KBM-7 (cell line): ENCODE measurements at regions not wholly inside any gene's neighbourhood (a gene's known extent, or its start where the extent isn't known, plus 50 kb on each side); places are given as distances from the start of the nearest gene placed in this dataset.

Source experiments
- DNase-seq: peaks from one replicate; pipeline ENCODE4 v3.0.0-alpha.2; 2015
- in situ Hi-C: fragments of 300-500 bp; cut with MboI; formaldehyde crosslinking; loops from 2 replicates; pipeline ENCODE4 v1.14.3; 2020; ENCODE audit warnings: low sequenced_read_pairs, low pct_unique_long_range_greater_than_20kb, mixed read lengths

DNA sequence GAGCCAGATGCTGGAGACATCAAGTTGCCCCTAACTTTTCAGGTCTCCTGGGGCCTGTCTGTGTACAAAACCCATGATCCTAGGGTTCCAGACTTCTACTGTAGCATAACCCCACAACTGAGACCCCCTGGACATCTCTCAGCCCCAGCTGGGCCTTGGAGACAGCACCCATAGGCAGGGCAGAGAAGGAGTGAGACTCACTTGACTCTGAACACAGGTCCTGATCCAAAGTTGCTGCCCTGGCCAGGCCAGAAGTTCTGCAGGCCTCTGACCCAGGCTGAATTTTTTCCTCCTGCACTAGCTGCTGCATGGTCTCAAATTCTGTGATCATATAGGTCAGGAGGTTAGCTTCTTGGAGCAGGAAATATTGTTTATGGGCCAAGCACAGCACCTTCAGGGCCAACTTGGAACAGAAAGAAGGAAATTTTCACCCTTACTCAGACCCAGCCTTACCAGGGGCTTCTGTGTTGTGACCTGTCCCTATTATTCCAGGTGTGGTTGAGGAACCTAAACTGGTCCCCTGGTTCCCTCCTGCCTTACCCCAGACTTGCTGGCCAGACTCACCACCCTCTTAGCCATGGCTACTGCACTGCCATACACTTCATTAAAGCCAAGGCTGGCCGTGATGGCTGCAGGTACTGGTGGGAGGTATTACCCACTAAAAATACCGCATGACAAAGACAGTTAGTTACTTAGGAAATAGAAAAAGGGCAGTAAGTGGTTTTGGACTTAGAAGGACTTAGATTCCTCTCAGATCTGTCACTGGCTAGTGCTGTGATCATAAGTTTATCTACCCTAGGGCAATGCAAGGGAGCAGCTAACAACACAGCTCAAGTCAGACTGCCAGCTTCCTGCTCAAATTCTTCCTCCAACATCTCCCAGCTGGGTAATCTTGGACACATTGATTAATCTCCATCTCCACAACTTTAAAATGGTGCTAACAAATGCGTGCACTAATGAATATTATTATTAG lies 2180.1 kb downstream of the TP53TG3F start:
- in situ Hi-C loops = no loop called here
- no peak for DNase-seq

DNA sequence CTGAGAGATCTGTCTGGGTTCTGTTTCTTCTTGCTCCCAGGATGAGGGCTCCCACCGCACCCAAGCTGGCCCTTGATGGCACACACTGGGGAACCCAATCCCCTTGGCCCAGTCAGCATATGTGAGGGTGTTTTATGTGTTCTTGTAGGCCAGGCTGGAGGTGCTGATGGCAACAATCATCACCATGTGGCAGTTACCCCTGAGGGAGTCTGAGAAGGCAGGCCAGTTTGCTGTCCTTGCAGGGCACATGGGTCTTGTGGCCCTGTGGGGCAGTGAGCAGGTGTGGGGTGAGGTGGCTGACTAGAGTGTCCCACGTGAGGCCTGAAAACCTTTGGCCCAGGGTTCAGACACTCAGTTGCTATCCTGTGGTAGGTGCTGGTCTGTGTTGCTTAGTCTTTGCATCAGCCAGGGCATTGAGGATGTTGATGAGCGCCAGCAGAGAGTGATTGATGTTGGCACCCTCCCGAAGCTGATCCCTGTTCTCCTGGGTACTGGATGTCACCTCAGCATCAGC lies 2183.0 kb downstream of the TP53TG3F start:
- in situ Hi-C loops = no loop called here
- no peak for DNase-seq

DNA sequence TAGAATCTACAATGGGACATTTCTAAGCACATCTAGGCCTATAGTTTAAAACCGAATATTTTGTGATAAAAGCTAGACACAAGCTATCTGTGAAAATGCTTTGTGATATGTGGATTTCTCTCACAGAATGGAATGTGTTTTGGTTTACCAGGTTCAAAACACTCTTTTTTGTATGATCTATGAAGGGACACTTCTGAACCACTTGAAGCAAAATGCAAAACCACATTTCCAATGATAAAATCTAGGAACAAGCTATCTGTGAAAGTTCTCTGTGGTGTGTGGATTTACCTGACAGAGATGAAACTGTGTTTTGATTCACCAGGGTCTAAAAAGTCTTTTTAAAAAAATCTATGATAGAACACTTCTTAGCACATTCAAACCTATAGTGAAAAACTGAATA lies 2192.4 kb downstream of the TP53TG3F start:
- in situ Hi-C loops = no loop called here
- no peak for DNase-seq

DNA sequence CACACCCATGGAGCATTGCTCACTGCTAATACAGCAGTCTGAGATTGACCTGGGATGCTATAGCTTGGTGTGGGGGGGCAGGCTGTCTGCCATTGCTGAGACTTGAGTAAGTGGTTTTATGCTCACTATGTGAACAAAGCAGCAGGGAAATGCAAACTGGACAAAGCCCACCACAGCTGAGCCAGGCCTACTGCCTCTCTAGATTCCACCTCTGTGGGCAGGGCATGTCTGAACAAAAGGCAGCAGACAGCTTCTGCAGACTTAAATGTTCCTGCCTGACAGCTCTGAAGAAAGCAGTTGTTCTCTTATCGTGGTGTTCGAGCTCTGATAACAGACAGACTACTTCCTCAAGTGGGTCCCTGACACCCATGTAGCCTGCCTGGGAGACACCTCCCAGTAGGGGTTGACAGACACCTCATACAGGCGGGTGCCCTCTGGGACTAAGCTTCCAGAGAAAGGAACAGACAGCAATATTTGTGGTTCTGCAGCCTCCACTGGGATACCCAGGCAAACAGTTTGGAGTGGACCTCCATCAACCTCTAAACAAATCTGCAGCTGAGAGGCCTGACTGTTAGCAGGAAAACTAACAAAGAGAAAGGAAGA lies 2204.8 kb downstream of the TP53TG3F start:
- DNase-seq = no peak

DNA sequence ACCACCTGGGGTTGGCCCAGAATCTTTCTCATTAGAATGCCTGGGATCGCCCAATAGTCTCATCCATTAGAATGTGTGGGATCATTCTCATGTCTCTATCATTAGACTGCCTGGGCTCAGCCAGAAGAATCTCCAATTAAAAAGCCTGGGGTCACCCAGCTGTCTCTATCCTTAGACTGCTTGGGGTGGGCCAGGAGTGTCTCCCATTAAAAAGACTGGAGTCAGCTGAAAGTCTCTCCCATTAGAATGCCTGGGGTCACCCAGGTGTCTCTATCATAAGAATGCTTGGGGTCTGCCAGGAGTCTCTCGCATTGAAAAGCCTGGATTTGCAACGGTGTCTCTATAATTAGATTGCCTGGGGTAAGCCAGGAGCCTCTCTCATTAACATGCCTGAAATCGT lies 2225.7 kb downstream of the TP53TG3F start:
- in situ Hi-C loops = no loop called here

More for the DNA sequence above, 2204.8 kb downstream of the TP53TG3F start:
- in situ Hi-C loops = no loop called here

DNA sequence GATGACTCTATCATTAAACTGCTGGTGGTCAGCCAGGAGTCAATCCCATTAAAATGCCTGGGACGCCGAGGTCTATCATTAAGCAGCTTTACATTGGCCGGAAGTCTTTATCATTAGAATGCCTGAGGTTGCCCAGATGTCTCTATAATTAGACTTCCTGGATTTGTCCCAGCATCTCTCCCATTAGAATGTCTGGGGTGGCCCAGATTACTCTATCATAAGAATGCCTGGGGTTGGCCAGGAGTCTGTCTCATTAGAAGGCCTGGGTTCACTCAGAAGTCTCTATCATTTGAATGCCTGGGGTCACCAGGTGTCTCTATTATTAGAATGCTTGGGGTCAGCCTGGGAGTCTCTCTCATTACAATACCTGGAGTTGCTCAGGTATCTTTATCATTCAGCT lies 2227.2 kb downstream of the TP53TG3F start:
- in situ Hi-C loops = no loop called here
- no peak for DNase-seq

More for the DNA sequence above, 2225.7 kb downstream of the TP53TG3F start:
- no peak for DNase-seq

DNA sequence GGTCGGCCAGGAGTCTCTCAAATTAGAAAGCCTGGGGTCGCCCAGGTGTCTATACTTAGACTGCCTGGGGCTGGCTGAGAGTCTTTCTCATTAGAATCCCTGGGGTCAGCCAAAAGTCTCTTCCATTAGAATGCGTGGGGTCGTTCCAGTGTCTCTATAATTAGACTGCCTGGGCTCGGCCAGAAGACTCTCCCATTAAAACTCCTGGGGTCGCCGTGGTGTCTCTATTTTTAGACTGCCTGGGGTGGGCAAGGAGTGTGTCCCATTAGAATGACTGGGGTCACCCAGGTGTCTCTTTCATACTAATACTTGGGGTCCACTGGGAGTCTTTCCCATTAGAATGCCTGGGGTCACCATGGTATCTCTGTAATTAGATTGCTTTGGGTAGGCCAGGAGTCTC lies 2227.7 kb downstream of the TP53TG3F start:
- DNase-seq = no peak
- in situ Hi-C loops = no loop called here

DNA sequence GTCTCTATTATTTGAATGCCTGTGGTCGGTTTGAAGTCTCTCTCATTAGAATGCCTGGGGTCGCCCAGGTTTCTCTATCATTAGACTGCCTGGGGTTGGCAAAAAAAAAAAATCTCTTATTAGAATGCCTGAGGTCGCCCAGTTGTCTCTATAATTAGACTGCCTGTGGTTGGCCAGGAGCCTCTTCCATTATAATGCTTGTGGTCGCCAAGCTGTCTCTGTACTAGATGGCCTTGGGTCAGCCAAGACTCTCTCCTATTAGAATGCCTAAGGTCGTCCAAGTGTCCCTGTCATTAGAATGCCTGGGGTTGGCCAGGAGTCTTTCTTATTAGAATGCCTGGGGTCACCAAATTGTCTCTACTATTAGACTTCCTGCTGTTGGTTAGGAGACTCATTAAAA lies 2228.4 kb downstream of the TP53TG3F start:
- in situ Hi-C loops = no loop called here
- no peak for DNase-seq

DNA sequence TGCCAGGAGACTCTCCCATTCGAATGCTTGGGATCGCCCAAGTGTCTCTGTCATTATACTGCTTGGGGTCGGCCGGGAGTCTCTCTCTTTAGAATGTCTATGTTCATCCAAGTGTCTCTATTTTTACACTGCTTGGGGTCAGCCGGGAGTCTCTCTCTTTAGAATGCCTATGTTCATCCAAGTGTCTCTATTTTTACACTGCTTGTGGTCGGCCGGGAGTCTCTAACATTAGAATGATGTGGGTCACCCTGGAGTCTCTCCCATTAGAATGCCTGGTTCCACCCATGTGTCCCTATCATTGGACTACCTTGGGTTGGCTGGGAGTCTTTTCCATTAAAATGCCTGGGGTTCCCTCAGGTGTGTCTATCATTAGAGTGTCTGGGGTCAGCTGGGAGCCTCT lies 2230.4 kb downstream of the TP53TG3F start:
- no peak for DNase-seq
- in situ Hi-C loops = no loop called here

DNA sequence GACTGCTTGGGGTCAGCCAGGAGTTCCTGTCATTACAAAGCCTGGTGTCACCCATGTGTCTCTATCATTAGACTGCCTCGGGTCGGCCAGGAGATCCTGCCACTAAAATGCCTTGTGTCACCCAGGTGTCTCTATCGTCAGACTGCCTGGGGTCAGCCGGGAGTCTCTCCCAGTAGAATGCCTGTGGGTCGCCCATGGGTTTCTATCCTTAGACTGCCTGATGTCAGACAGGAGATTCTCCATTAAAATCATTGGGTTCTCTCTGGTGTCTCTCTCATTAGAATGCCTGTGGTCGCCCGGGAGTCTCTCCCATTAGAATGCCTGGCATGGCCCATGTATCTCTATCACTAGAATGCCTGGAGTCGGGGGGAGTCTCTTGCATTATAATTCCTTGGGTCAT lies 2231.0 kb downstream of the TP53TG3F start:
- in situ Hi-C loops = no loop called here
- no peak for DNase-seq

DNA sequence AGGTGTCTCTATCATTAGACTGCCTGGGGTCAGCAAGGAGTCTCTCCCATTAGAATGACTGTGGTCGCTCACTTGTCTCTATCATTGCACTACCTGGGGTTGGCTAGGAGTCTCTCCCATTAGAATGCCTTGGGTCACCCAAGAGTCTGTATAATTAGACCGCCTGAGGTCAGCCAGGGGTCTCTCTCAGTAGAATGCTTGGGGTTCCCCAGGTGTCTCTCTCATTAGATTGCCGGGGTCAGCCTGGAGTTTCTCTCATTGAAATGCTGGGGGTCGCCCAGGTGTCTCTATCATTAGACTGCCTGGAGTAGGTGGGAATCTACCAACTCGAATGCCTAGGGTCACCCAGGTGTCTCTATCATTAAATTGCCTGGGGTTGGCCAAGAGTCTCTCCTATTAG lies 2231.6 kb downstream of the TP53TG3F start:
- in situ Hi-C loops = no loop called here
- DNase-seq = no peak

DNA sequence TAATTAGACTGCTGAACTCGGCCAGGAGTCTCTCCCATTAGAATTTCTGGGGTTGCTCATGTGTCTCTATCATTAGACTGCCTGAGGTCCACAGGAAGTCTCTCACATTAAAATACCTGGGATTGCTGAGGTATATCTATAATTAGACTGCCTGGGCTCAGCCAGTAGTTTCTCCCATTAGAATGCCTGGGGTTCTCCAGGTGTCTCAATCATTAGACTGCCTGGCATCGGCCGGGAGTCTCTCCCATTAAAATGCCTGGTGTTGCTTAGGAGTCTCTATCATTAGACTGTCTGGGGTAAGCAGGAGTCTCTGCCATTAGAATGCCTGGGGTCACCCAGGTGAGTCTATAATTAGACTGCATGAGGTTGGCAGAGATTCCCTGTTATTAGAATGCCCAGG lies 2233.4 kb downstream of the TP53TG3F start:
- in situ Hi-C loops = no loop called here
- DNase-seq = no peak

DNA sequence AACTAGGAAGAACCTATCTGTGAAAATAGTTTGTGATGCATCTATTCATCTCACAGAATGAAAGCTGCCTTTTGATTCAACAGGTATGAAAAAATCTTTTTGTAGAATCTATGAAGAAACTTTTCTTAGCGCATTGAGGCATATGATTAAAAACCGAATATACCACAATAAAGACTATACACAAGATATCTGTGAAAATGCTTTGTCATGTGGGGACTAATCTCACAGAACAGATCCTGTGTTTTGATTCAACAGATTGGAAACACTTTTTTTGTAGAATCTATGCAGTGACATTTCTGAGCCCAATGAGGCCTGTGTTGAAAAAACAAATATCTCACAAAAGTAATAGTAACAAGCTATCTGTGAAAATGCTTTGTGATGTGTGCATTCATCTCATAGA lies 2247.5 kb downstream of the TP53TG3F start:
- in situ Hi-C loops = no loop called here
- no peak for DNase-seq

DNA sequence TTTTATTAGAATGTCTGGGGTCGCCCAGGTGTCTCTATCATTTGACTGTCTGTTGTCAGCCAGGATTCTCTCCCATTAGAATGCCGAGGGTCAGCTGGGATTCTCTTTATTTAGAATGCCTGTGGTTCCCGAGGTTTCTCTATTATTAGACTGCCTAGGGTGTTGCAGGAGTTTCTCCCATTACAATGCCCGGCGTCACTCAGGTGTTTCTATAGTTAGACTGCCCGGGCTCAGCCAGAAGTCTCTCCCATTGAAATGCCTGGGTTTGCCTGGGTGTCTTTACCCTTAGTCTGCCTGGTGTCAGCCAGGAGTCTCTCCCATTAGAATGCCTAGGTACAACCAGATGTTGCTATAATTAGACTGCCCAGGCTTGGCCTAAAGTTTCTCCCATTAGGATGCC lies 2252.0 kb downstream of the TP53TG3F start:
- no peak for DNase-seq
- in situ Hi-C loops = no loop called here

DNA sequence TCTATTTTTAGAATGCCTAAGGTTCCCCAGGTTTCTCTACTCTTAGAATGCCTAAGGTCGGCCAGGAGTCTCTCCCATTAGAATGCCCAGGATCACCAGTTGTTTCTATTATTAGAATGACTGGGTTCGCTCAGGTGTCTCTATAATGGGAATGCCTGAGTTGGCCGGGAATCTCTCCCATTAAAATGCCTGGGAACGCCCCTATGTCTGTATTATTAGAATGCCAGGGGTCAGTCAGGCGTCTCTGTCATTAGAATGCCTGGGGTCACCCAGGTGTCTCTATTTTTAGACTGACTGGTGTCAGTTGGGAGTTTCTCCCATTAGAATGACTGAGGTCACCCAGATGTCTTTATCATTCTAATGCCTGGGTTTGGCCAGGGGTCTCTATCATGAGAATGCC lies 2252.5 kb downstream of the TP53TG3F start:
- in situ Hi-C loops = no loop called here
- DNase-seq = no peak

DNA sequence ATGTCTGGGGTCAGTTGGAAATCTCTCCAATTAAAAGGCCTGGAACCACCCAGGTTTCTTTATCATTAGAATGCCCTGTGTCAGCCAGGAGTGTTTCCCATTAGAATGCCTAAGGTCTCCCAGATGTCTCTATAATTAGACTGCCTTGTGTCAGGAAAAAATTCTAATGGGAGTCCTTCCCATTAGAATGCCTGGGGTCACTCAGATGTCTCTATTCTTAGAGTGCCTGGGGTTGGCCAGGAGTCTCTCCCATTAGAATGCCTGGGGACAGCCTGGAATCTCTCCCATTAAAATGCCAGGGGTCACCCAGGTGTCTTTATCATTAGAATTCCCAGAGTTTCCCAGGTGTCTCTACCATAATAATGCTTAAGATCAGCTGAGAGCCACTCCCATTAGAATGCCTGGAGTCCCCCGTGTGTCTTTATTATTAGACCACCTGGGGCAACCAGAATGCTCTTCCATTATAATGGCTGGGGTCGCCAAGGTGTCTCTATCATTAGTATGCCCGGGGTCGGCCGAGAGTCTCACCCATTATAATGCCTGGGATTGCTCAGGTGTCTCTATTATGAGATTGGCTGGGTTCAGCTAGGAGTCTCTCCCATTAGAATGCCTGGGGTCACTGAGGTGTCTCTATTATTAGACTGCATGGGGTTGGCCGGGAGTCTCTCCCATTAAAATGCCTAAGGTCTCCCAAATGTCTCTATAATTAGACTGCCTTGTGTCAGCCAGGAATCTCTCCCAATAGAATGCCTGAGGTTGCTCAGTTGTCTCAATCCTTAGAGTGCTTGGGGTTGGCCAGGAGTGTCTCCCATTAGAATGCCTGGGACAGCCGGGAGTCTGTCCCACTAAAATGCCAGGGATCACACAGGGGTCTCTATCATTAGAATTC lies 2254.6 kb downstream of the TP53TG3F start:
- no peak for DNase-seq
- in situ Hi-C loops = no loop called here

DNA sequence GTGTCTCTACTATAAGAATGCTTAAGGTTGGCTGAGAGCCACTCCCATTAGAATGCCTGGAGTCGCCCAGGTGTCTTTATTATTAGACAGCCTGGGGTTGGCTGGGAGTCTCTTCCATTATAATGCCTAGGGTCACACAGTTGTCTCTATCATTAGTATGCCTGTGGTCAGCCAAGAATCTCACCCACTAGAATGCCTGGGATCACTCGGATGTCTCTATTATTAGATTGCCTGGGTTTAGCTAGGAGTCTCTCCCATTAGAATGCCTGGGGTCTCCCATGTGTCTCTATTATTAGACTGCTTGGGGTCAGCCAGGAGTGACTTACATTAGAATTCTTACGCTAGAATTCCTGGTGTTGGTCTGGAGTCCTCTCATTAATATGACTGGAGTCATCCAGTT lies 2255.3 kb downstream of the TP53TG3F start:
- no peak for DNase-seq
- in situ Hi-C loops = no loop called here

DNA sequence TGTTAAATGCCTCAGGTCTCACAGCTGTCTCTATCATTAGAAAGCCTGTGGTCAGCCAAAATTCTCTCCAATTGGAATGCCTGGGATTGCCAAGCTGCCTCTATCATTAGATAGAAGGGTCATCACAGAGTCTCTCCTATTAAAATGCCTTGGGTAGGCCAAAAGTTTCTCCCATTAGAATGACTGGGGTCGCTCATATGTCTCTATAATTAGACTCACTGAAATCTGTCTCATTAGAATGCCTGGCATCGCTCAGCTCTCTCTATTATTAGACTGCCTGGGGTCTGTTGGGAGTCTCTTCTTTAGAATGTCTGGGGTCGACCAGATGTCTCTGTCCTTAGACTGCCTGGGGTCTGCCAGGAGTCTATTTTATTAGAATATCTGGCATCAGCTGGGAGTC lies 2265.1 kb downstream of the TP53TG3F start:
- in situ Hi-C loops = no loop called here
- no peak for DNase-seq

DNA sequence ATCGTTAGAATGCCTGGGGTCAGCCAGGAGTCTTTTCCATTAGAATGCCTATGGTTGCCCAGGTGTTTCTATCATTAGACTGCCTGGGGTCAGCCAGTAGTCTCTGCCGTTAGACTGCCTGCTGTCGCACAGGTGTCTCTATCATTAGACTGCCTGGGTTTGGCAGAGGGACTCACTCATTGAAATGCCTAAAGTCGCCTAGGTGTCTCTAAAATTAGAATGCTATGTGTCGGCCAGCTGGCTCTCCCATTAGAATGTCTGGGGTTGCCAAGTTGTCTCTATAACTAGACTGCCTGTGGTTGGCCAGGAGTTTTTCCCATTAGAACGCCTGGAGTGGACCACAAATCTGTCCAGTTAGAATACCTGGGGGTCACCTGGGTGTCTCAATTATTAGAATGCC lies 2266.5 kb downstream of the TP53TG3F start:
- in situ Hi-C loops = no loop called here
- DNase-seq = no peak

DNA sequence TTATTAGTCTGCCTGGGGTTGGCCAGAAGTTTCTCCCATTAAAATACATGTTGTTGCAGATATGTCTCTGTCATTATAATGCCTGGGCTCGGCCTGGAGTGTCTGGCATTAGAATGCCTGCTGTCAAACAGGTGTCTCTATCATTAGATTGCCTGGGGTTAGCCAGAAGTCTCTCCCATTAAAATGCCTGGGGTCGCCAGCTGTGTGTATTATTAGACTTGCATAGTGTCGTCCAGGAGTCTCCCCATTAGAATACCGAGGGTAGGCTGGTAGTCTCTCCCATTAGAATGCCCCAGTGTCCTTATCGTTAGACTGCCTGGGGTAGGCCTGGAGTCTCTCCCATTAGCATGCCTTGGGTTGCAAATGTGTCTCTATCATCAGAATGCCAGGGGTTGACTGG lies 2270.8 kb downstream of the TP53TG3F start:
- in situ Hi-C loops = no loop called here
- DNase-seq = no peak
